ENCODE measurements at regions not wholly inside any gene's neighbourhood (a gene's known extent, or its start where the extent isn't known, plus 50 kb on each side); places are given as distances from the start of the nearest gene placed in this dataset.

DNA sequence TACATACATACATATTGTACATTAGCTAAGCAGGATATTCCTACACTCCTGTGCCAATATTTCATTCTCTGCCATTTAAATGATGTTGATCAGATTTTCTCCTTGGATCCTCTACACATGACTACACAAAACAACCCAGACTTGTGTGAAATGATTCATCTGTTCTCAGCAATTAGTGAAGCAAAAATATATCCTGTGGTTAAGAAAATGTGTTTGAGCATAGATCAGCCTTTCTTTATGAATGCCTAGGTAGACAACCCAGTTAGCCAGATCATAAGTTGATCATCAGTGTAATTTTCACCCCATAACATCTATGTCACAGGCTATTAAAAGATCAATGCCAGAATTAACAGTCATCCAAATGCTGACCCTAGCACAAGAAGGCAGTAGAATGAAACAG is 275.2 kb upstream of the EDNRB start:
- Histone ChIP-seq H4K20me1 (ENCODE audit: low read depth) (no peaks in the 10 kb centered on the region), H3K4me1 (peaks cover 19% of the 10 kb centered on the region), H3K27me3 (no peaks in the 10 kb centered on the region), H3K36me3 (no peaks in the 10 kb centered on the region), H3F3A (ENCODE audit: low read depth) (peaks cover 5% of the 10 kb centered on the region), H3K79me2 (ENCODE audit: low read depth) (no peaks in the 10 kb centered on the region), H3K27ac (no peak overlapping the region), H3K4me2 (no peak overlapping the region), H2AFZ (replicated peaks) (no peak overlapping the region), H3K4me3 (no peak overlapping the region), H3K9ac (no peak overlapping the region), H3K9me3 (ENCODE audit: low read depth) (no peaks in the 10 kb centered on the region)
- Mint-ChIP-seq H3K27ac (peak overlapping the region; percentile 22), H3K9me3 (peaks cover 26% of the 10 kb centered on the region), H3K4me3 (no peak overlapping the region), H3K4me1 (peaks cover 45% of the 10 kb centered on the region), H3K36me3 (peaks cover 2% of the 10 kb centered on the region), H3K27me3 (ENCODE audit: insufficient read depth, low read depth) (peaks cover 3% of the 10 kb centered on the region)
- no peak for DNase-seq (ENCODE audit: low spot score)
- no peak for TF ChIP-seq EZH2 (IDR thresholded peaks at IDR 0.05)
- TF ChIP-seq EZH2phosphoT487 (IDR thresholded peaks at IDR 0.05), result no peak
- TF ChIP-seq, protein P1, sequence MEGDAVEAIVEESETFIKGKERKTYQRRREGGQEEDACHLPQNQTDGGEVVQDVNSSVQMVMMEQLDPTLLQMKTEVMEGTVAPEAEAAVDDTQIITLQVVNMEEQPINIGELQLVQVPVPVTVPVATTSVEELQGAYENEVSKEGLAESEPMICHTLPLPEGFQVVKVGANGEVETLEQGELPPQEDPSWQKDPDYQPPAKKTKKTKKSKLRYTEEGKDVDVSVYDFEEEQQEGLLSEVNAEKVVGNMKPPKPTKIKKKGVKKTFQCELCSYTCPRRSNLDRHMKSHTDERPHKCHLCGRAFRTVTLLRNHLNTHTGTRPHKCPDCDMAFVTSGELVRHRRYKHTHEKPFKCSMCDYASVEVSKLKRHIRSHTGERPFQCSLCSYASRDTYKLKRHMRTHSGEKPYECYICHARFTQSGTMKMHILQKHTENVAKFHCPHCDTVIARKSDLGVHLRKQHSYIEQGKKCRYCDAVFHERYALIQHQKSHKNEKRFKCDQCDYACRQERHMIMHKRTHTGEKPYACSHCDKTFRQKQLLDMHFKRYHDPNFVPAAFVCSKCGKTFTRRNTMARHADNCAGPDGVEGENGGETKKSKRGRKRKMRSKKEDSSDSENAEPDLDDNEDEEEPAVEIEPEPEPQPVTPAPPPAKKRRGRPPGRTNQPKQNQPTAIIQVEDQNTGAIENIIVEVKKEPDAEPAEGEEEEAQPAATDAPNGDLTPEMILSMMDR (IDR thresholded peaks at IDR 0.05), result no peak

DNA sequence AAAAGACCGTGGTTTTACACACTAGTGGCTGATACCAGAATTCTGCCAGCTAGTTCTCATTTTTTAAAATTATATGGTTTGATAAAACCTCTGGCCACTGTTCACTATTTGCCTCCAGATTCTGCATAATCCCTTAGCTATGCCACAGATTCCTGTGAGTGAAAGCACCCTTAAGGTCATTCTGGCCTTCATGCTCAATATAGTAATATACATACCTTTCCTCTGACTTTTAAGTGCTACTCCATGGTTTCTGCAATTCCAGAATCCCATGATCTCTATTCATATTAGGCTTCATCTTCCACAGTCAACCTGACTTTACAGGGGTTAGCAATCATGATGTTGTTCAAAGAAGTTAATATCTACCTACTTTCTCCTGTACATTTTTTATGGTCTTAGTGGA is 274.1 kb upstream of the EDNRB start:
- Mint-ChIP-seq H3K27me3 (ENCODE audit: insufficient read depth, low read depth) (peaks cover 3% of the 10 kb centered on the region), H3K4me1 (peaks cover 40% of the 10 kb centered on the region), H3K9me3 (peaks cover 27% of the 10 kb centered on the region), H3K36me3 (peaks cover 2% of the 10 kb centered on the region), H3K4me3 (no peak overlapping the region), H3K27ac (no peak overlapping the region)
- H2AFZ ChIP-seq (replicated peaks), result no peak overlapping the region
- no peaks in the 10 kb centered on the region for H3K79me2 ChIP-seq (ENCODE audit: low read depth)
- no peaks in the 10 kb centered on the region for H3K27me3 ChIP-seq
- peaks cover 20% of the 10 kb centered on the region for H3K4me1 ChIP-seq
- DNase-seq (ENCODE audit: low spot score), result no peak
- no peaks in the 10 kb centered on the region for H4K20me1 ChIP-seq (ENCODE audit: low read depth)
- H3K27ac ChIP-seq, result no peak overlapping the region
- TF ChIP-seq, protein P1 (IDR thresholded peaks at IDR 0.05), result no peak
- TF ChIP-seq EZH2 (IDR thresholded peaks at IDR 0.05) (no peak), EZH2phosphoT487 (IDR thresholded peaks at IDR 0.05) (no peak)
- H3K4me2 ChIP-seq, result no peak overlapping the region
- peaks cover 5% of the 10 kb centered on the region for H3F3A ChIP-seq (ENCODE audit: low read depth)
- H3K36me3 ChIP-seq, result no peaks in the 10 kb centered on the region
- no peaks in the 10 kb centered on the region for H3K9me3 ChIP-seq (ENCODE audit: low read depth)
- H3K9ac ChIP-seq, result no peak overlapping the region
- no peak overlapping the region for H3K4me3 ChIP-seq

DNA sequence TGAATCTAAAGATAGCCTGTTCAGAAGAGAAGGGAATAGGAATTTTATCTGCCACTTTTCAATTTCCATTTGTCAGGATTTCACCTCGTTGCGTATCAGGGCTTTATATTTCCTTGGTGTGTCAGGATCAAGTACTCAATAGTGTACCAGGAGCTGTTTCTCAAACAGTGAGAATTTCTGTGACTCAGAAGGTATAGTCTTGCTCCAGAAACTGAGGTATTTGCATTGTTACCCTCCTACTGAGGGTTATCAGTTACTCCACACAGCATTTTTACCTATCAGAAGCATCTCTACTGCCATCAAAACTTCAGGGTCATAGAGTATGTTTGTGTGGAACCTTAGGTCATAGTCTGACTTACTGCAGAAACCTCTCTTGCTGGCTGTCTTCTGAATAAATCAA is 271.7 kb upstream of the EDNRB start:
- H3K79me2 ChIP-seq (ENCODE audit: low read depth), result no peaks in the 10 kb centered on the region
- Mint-ChIP-seq H3K27me3 (ENCODE audit: insufficient read depth, low read depth) (peaks cover 3% of the 10 kb centered on the region), H3K9me3 (peaks cover 26% of the 10 kb centered on the region), H3K36me3 (peaks cover 2% of the 10 kb centered on the region), H3K27ac (no peak overlapping the region), H3K4me3 (no peak overlapping the region), H3K4me1 (peaks cover 28% of the 10 kb centered on the region)
- no peak overlapping the region for H2AFZ ChIP-seq (replicated peaks)
- H3F3A ChIP-seq (ENCODE audit: low read depth), result peaks cover 4% of the 10 kb centered on the region
- TF ChIP-seq, protein P1 (IDR thresholded peaks at IDR 0.05), result no peak
- TF ChIP-seq EZH2phosphoT487 (IDR thresholded peaks at IDR 0.05), result no peak
- TF ChIP-seq EZH2 (IDR thresholded peaks at IDR 0.05), result no peak
- no peaks in the 10 kb centered on the region for H3K27me3 ChIP-seq
- no peaks in the 10 kb centered on the region for H3K9me3 ChIP-seq (ENCODE audit: low read depth)
- H3K4me2 ChIP-seq, result no peak overlapping the region
- peaks cover 11% of the 10 kb centered on the region for H3K4me1 ChIP-seq
- H4K20me1 ChIP-seq (ENCODE audit: low read depth), result no peaks in the 10 kb centered on the region
- no peak overlapping the region for H3K9ac ChIP-seq
- H3K27ac ChIP-seq, result no peak overlapping the region
- DNase-seq (ENCODE audit: low spot score), result no peak
- no peak overlapping the region for H3K4me3 ChIP-seq
- H3K36me3 ChIP-seq, result no peaks in the 10 kb centered on the region

Data from neural progenitor cell (in vitro differentiated cells).